DOHH2 (cell line): ENCODE measurements at regions not wholly inside any gene's neighbourhood (a gene's known extent, or its start where the extent isn't known, plus 50 kb on each side); places are given as distances from the start of the nearest gene placed in this dataset.

Source experiments
- H3F3A ChIP-seq: fragments of 200-600 bp; sonication (generic), shearing (Covaris generic); 2 replicates; pipeline ENCODE4 v1.6.0; 2016; ENCODE audit warnings: antibody characterized with exemption, mild to moderate bottlenecking; ENCODE audit not compliant: control insufficient read depth, insufficient read depth
- H3K27ac ChIP-seq: fragments of 200-600 bp; sonication (generic); 2 replicates; pipeline ENCODE4 v1.5.1; 2014; ENCODE audit warnings: low read depth, mild to moderate bottlenecking, low read length, moderate library complexity
- H3K27me3 ChIP-seq: fragments of 200-600 bp; sonication (generic); 2 replicates; pipeline ENCODE4 v1.6.1; 2014; ENCODE audit warnings: mild to moderate bottlenecking, low read length, mixed read lengths; ENCODE audit not compliant: control insufficient read depth
- H3K36me3 ChIP-seq: fragments of 200-600 bp; sonication (generic); 2 replicates; pipeline ENCODE4 v1.6.1; 2014; ENCODE audit warnings: mild to moderate bottlenecking, low read length, moderate library complexity, mixed read lengths; ENCODE audit not compliant: control insufficient read depth
- H3K4me1 ChIP-seq: fragments of 200-600 bp; sonication (generic); 2 replicates; pipeline ENCODE4 v1.6.1; 2014; ENCODE audit warnings: mild to moderate bottlenecking, low read length, mixed read lengths; ENCODE audit not compliant: control insufficient read depth
- H3K4me2 ChIP-seq: fragments of 200-600 bp; sonication (generic); 2 replicates; pipeline ENCODE4 v1.6.0; 2014; ENCODE audit warnings: mild to moderate bottlenecking, low read length, moderate library complexity
- H3K4me3 ChIP-seq: fragments of 200-600 bp; sonication (generic); 2 replicates; pipeline ENCODE4 v1.5.1; 2014; ENCODE audit warnings: mild to moderate bottlenecking, low read length, mixed read lengths
- H3K79me2 ChIP-seq: fragments of 200-600 bp; sonication (generic); 2 replicates; pipeline ENCODE4 v1.6.1; 2014; ENCODE audit warnings: mild to moderate bottlenecking, low read length, mixed read lengths; ENCODE audit not compliant: control insufficient read depth
- H3K9me2 ChIP-seq: fragments of 200-600 bp; sonication (generic); replicated peaks from 2 replicates; pipeline ENCODE4 v1.6.1; 2014; ENCODE audit warnings: mild to moderate bottlenecking, low read length, mixed read lengths; ENCODE audit not compliant: control insufficient read depth
- H3K9me3 ChIP-seq: fragments of 200-600 bp; sonication (generic); 2 replicates; pipeline ENCODE4 v1.6.1; 2014; ENCODE audit warnings: antibody characterized with exemption, low read length, mixed read lengths; ENCODE audit not compliant: control insufficient read depth, insufficient read depth
- H4K20me1 ChIP-seq: fragments of 200-600 bp; sonication (generic); 2 replicates; pipeline ENCODE4 v1.6.0; 2014; ENCODE audit warnings: low read depth, mild to moderate bottlenecking, antibody characterized with exemption, low read length, moderate library complexity; ENCODE audit not compliant: control insufficient read depth, insufficient read depth
- EZH2phosphoT487 ChIP-seq: fragments of 200-600 bp; sonication (generic); IDR thresholded peaks from 2 replicates; pipeline ENCODE4 v1.6.1; 2017; ENCODE audit warnings: borderline replicate concordance, mild to moderate bottlenecking, antibody characterized with exemption, low read length, moderate library complexity, mixed read lengths
- TF ChIP-seq, protein P1 (sequence below): fragments of 200-600 bp; sonication (generic); IDR thresholded peaks from one replicate; pipeline ENCODE4 v1.5.1; 2014; ENCODE audit warnings: antibody characterized with exemption, mild to moderate bottlenecking, low read depth, low read length; ENCODE audit not compliant: poor library complexity, severe bottlenecking

DNA sequence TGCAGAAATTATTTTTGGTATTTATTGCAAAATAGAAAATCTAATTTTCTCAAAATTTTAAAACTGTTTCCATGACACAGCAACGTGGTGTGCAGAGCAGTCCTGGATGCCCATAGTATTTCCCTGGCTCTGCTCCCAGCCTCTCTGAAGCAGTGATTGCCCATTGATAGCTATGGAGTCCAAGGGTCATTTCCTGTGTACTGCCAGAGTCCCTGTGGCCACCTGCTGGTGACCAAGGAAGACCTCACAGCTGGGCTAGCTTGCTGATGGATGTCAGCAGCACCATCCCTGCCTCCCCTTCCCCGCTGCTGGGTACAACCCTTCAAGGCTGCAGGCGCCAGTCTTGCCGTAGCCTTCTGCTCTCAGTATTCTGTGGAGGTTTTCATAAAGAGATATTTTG, 184.1 kb downstream of the DIRAS2 start:
- no peak overlapping the region for H3K4me2 ChIP-seq
- no peaks in the 10 kb centered on the region for H3K4me1 ChIP-seq

DNA sequence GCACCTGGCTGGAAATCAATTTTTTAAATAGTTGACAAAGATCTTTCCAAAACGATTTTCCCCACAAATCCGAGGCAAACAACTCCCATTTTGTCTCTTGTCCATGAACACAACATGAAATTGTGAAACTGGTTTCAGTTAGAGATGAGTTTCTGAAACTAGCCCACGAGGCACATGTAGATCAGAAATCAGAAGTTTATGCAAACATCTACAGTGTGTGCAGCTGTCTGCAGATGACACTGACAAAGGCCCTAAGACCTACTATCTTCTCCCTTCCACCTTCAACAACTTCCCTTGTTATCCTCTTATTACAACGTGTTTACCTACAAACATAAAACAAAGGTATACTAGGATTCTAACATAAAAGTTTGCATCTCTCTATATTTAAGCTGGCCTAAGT, 183.3 kb downstream of the DIRAS2 start:
- no peaks in the 10 kb centered on the region for H3F3A ChIP-seq
- H4K20me1 ChIP-seq: no peaks in the 10 kb centered on the region
- no peak overlapping the region for H3K4me2 ChIP-seq
- H3K9me2 ChIP-seq: no peaks in the 10 kb centered on the region
- H3K9me3 ChIP-seq: no peaks in the 10 kb centered on the region
- H3K79me2 ChIP-seq: no peaks in the 10 kb centered on the region
- no peaks in the 10 kb centered on the region for H3K4me1 ChIP-seq
- no peaks in the 10 kb centered on the region for H3K36me3 ChIP-seq
- TF ChIP-seq EZH2phosphoT487: no peak
- TF ChIP-seq, protein P1, sequence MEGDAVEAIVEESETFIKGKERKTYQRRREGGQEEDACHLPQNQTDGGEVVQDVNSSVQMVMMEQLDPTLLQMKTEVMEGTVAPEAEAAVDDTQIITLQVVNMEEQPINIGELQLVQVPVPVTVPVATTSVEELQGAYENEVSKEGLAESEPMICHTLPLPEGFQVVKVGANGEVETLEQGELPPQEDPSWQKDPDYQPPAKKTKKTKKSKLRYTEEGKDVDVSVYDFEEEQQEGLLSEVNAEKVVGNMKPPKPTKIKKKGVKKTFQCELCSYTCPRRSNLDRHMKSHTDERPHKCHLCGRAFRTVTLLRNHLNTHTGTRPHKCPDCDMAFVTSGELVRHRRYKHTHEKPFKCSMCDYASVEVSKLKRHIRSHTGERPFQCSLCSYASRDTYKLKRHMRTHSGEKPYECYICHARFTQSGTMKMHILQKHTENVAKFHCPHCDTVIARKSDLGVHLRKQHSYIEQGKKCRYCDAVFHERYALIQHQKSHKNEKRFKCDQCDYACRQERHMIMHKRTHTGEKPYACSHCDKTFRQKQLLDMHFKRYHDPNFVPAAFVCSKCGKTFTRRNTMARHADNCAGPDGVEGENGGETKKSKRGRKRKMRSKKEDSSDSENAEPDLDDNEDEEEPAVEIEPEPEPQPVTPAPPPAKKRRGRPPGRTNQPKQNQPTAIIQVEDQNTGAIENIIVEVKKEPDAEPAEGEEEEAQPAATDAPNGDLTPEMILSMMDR: no peak
- H3K27ac ChIP-seq: no peak overlapping the region
- no peaks in the 10 kb centered on the region for H3K27me3 ChIP-seq
- H3K4me3 ChIP-seq: no peak overlapping the region

More for the DNA sequence above, 184.1 kb downstream of the DIRAS2 start:
- no peaks in the 10 kb centered on the region for H3K9me2 ChIP-seq
- no peaks in the 10 kb centered on the region for H3K9me3 ChIP-seq
- H4K20me1 ChIP-seq: no peaks in the 10 kb centered on the region
- H3F3A ChIP-seq: no peaks in the 10 kb centered on the region
- H3K79me2 ChIP-seq: no peaks in the 10 kb centered on the region
- H3K4me3 ChIP-seq: no peak overlapping the region
- no peaks in the 10 kb centered on the region for H3K27me3 ChIP-seq
- no peak for TF ChIP-seq EZH2phosphoT487
- TF ChIP-seq, protein P1: no peak
- H3K36me3 ChIP-seq: no peaks in the 10 kb centered on the region
- H3K27ac ChIP-seq: no peak overlapping the region

DNA sequence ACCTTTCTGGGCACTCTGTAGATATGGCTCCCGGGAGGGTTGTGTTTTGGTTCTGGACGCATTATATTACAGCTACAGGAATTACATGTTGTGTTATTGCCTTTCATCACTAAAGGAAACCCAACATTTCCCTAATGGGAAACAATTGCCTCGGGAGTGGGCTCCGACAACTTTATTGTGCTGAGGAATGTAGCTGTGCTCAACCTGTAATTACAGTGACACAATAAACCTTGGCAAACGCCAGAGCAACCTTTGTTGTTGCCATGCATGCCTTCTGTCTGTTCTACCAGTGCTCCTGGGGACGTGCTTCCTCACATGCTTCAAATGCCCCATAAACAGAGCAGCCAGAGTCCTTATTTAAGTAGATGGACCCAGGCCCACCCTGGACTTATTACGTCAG, 182.4 kb downstream of the DIRAS2 start:
- H4K20me1 ChIP-seq: no peaks in the 10 kb centered on the region
- H3K79me2 ChIP-seq: no peaks in the 10 kb centered on the region
- H3K4me1 ChIP-seq: no peaks in the 10 kb centered on the region
- H3K9me3 ChIP-seq: no peaks in the 10 kb centered on the region
- no peaks in the 10 kb centered on the region for H3K9me2 ChIP-seq
- no peak overlapping the region for H3K4me3 ChIP-seq
- H3F3A ChIP-seq: no peaks in the 10 kb centered on the region
- H3K4me2 ChIP-seq: no peak overlapping the region
- H3K36me3 ChIP-seq: no peaks in the 10 kb centered on the region
- no peaks in the 10 kb centered on the region for H3K27me3 ChIP-seq
- TF ChIP-seq, protein P1: no peak
- no peak for TF ChIP-seq EZH2phosphoT487
- no peak overlapping the region for H3K27ac ChIP-seq

- H3K79me2 ChIP-seq: no peaks in the 10 kb centered on the region
Observed at GRCh38 chr9:90464978-90465377, 177.6 kb downstream of the DIRAS2 start.

More at GRCh38 chr9:90464978-90465377, 177.6 kb downstream of the DIRAS2 start:
- H3K27me3 ChIP-seq: no peaks in the 10 kb centered on the region
- H3K4me3 ChIP-seq: no peak overlapping the region
- H3K4me2 ChIP-seq: no peak overlapping the region
- no peak overlapping the region for H3K27ac ChIP-seq
- no peaks in the 10 kb centered on the region for H3K9me2 ChIP-seq
- H3K4me1 ChIP-seq: no peaks in the 10 kb centered on the region
- H3F3A ChIP-seq: no peaks in the 10 kb centered on the region
- no peaks in the 10 kb centered on the region for H4K20me1 ChIP-seq
- no peaks in the 10 kb centered on the region for H3K9me3 ChIP-seq
- TF ChIP-seq, protein P1: no peak
- no peak for TF ChIP-seq EZH2phosphoT487
- H3K36me3 ChIP-seq: no peaks in the 10 kb centered on the region
